Pancreas (tissue), 10 donors: ENCODE measurements at regions not wholly inside any gene's neighbourhood (a gene's known extent, or its start where the extent isn't known, plus 50 kb on each side); places are given as distances from the start of the nearest gene placed in this dataset.
"Not testable (repeated sequence)": the region's sequence is repeated elsewhere in the genome, so short reads cannot be mapped to it uniquely, and the experiment has no call there.

Source experiments
- ATAC-seq, 4 donors: fragments of 200-7000 bp; cut with Tn5 transposase; one replicate each; pipeline versions ENCODE4 v1.8.0 to v1.9.1; 2020; ENCODE audit warnings: mild to moderate bottlenecking in 4 of 4, moderate library complexity in 4 of 4
- DNase-seq, 6 donors: peaks; one replicate each; pipeline ENCODE4 v3.0.0-alpha.2; 2020
- FAIRE-seq: peaks from 2 replicates; lab custom pipeline; 2012; peaks lifted over from hg19 to GRCh38; lab: Jason Lieb, UNC
- H3K27ac ChIP-seq, 4 donors: fragments of 200-600 bp; sonication (generic); 1 replicate in 3 of 4; 2 replicates in 1 of 4; pipeline versions ENCODE4 v1.5.0 to v1.8.0; 2020
- H3K27me3 ChIP-seq, 4 donors: fragments of 200-600 bp; one replicate each; pipeline ENCODE4 v1.8.0; 2021
- H3K36me3 ChIP-seq, 3 donors: fragments of 200-600 bp; sonication (generic) in 1 of 3; one replicate each; pipeline versions ENCODE4 v1.5.0 to v1.8.0; 2020 to 2021
- H3K4me1 ChIP-seq, 3 donors: fragments of 200-600 bp; one replicate each; pipeline ENCODE4 v1.8.0; 2021
- H3K4me3 ChIP-seq, 4 donors: fragments of 200-600 bp; sonication (generic) in 2 of 4; one replicate each; pipeline versions ENCODE4 v1.5.0 to v1.8.0; 2020 to 2021
- H3K9me3 ChIP-seq, 4 donors: fragments of 200-600 bp; one replicate each; pipeline ENCODE4 v1.8.0; 2021
- WGBS, 2 donors: extraction: QIAGEN DNeasy Blood & Tissue Kit; methylation state at CpG; one replicate each; pipeline ENCODE4 v1.1.7; 2013; 5-methylcytosine and 5-hydroxymethylcytosine counted together
- intact Hi-C, 3 donors: fragments of 100-400 bp; cut with DNase I; formaldehyde crosslinking; loops; one replicate each; pipeline versions ENCODE4 v1.11.1 to v1.14.2; 2022
- TF ChIP-seq, protein P1 (sequence below), 4 donors: fragments of 200-600 bp; sonication (generic) in 3 of 4; IDR thresholded peaks; one replicate each; pipeline versions ENCODE4 v1.5.0 to v1.8.0; 2021; ENCODE audit warnings: antibody characterized with exemption in 4 of 4
- donor health status: healthy with polysubstance abuse.
- donor health status: DM: no; HTN: no; CAD: no; lungs with moderate emphysema.
- donor health status: DM: no; HTN: no; CAD: no.
- donor health status: control.
- donor health status: control.
- donor health status: Bipolar disorder and iron deficiency.
- donor health status: DM: yes; HTN: yes; CAD: no.
- donor health status: DM: no; HTN: no; CAD: no.
- donor health status: DM: no; HTN: no; CAD: no.
- donor health status: DM: yes; HTN: yes; CAD: no.

DNA sequence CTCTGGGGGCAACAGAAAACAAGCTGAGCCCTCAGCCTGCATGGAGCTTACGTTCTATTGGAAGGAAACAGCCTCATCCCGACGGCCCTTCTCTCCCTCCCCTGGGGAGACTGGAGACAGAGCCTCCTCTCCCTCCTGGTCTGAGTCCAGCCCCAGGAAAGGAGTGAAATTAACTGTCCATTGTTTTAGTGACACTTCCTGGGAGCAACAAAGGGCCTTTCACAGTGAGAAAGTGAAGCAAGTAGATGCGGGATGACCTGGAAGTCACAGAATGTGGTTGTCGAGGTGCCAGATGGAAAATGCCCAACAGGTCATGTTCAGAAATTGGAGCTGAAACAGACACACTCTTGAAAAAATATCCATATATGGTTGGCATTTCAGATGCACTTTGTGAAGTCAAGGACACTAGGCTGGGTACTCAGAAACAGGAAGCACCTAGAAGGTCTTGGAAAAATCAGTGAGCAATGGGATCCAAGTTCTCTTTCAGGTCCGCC, 77.8 kb downstream of the TFAP2C start:
- no peaks in the 10 kb centered on the region for H3K36me3 ChIP-seq
- FAIRE-seq: no peak
- H3K9me3 ChIP-seq: no peaks in the 10 kb centered on the region
- H3K4me3 ChIP-seq: no peak overlapping the region
- 40 to 51% methylated on average over 6 of the region's 6 CpGs for WGBS, 2 donors
- TF ChIP-seq, protein P1, sequence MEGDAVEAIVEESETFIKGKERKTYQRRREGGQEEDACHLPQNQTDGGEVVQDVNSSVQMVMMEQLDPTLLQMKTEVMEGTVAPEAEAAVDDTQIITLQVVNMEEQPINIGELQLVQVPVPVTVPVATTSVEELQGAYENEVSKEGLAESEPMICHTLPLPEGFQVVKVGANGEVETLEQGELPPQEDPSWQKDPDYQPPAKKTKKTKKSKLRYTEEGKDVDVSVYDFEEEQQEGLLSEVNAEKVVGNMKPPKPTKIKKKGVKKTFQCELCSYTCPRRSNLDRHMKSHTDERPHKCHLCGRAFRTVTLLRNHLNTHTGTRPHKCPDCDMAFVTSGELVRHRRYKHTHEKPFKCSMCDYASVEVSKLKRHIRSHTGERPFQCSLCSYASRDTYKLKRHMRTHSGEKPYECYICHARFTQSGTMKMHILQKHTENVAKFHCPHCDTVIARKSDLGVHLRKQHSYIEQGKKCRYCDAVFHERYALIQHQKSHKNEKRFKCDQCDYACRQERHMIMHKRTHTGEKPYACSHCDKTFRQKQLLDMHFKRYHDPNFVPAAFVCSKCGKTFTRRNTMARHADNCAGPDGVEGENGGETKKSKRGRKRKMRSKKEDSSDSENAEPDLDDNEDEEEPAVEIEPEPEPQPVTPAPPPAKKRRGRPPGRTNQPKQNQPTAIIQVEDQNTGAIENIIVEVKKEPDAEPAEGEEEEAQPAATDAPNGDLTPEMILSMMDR (IDR thresholded peaks at IDR 0.05): no peak
- H3K27ac ChIP-seq: no peak overlapping the region
- intact Hi-C loops: no loop called here
- H3K4me1 ChIP-seq: no peaks in the 10 kb centered on the region
- no peaks in the 10 kb centered on the region for H3K27me3 ChIP-seq
- DNase-seq: no peak
- ATAC-seq: no peak

DNA sequence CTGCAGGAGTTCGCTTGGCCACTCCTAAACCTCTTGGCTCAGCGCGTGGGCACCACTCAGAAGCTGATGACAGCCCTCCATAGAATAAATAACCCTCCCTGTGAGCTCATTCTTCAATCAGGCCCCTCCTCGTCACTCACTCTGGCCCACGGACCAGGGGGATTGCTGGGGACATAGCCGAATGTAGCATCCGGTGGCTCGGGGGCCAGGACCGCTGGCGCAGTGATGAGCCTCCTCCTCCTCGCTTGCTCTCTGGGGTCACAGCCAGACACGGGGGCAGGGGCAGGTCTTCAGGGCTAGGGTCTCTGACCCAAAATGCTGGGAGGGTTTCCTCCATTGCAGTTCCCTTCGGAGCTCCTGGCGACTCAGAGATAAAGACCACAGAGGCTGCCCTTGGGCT, 79.9 kb downstream of the TFAP2C start:
- 65 to 67% methylated on average over 14 of the region's 14 CpGs for WGBS, 2 donors
- intact Hi-C loops: no loop called here
- no peak overlapping the region for H3K4me3 ChIP-seq
- FAIRE-seq (no peak), DNase-seq (no peak), ATAC-seq (no peak)
- H3K27ac ChIP-seq: no peak overlapping the region
- no peaks in the 10 kb centered on the region for H3K4me1 ChIP-seq
- H3K27me3 ChIP-seq: no peaks in the 10 kb centered on the region
- H3K36me3 ChIP-seq: no peaks in the 10 kb centered on the region
- TF ChIP-seq, protein P1 (IDR thresholded peaks at IDR 0.05): no peak
- H3K9me3 ChIP-seq: no peaks in the 10 kb centered on the region

DNA sequence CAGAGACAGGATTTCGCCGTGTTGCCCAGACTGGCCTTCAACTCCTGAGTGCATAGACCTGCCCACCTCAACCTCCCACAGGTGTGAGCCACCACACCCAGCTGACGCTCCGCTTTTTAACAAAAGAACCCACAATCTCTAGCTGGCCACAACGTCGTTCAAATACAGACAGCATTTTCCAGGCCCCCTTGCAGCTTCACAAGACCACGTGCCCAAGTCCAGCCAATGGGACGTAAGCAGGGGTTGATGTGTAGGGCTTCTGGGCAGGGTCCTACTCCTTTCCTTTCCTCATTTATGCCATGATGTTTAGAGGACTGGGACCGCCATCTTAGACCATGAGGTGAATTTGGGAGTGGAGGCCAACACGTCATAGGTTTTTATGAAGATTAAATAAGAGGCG, 81.0 kb downstream of the TFAP2C start:
- Histone ChIP-seq H3K36me3 (no peaks in the 10 kb centered on the region), H3K4me1 (no peaks in the 10 kb centered on the region), H3K27me3 (no peaks in the 10 kb centered on the region), H3K9me3 (no peaks in the 10 kb centered on the region), H3K27ac (no peak overlapping the region), H3K4me3 (no peak overlapping the region)
- intact Hi-C loops: no loop called here
- no peak for FAIRE-seq
- TF ChIP-seq, protein P1 (IDR thresholded peaks at IDR 0.05): no peak
- DNase-seq: no peak
- no peak for ATAC-seq
- WGBS, 2 donors: 77 to 81% methylated on average over 11 of the region's 11 CpGs

DNA sequence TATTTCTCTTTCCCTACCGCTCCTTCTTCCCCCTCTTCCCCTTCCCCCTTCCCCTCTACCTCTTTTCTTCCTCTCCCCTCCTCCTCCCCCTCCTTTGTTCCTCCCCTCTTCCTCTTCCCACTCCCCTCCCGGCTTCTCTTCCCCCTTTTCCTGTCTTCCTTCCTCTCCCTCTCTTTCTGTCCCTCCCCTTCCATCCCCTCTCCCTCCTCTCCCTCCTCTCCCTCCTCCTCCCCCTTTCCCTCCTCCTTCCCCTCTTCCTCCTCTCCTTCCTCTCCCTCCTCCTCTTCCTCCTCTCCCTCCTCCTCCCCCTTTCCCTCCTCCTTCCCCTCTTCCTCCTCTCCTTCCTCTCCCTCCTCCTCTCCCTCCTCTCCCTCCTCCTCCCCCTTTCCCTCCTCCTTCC, 81.5 kb downstream of the TFAP2C start:
- H3K27me3 ChIP-seq, DNase-seq, H3K4me3 ChIP-seq, intact Hi-C loops, H3K4me1 ChIP-seq, H3K27ac ChIP-seq, H3K9me3 ChIP-seq, FAIRE-seq, ATAC-seq, H3K36me3 ChIP-seq: not testable (repeated sequence)
- WGBS, 2 donors: 45 to 67% methylated on average over 2 of the region's 2 CpGs

DNA sequence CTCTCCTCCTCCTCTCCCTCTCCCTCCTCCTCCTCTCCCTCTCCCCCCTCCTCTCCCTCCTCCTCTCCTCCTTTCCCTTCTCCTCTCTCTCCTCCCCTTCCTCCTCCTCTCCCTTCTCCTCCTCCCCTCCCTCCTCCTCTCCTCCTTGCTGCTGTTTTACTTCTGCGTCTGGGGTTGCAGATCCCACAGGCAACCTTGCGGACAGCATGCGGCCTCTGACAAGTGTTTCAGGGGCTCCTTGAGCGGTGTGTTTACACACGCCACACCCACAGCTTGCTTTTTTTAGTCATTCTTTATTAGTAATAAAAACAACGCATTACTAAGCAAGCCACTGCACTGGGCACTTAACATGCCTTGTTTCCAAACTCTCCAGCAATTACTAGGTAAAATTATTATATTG, 81.9 kb downstream of the TFAP2C start:
- Histone ChIP-seq H3K36me3 (no peaks in the 10 kb centered on the region), H3K4me1 (no peaks in the 10 kb centered on the region), H3K27me3 (no peaks in the 10 kb centered on the region), H3K27ac (no peak overlapping the region), H3K4me3 (no peak overlapping the region), H3K9me3 (no peaks in the 10 kb centered on the region)
- TF ChIP-seq, protein P1 (IDR thresholded peaks at IDR 0.05): no peak
- ATAC-seq: no peak
- intact Hi-C loops: no loop called here
- DNase-seq: no peak
- WGBS, 2 donors: 20 to 33% methylated on average over 6 of the region's 6 CpGs
- FAIRE-seq: no peak
